Thoracic aorta (tissue), 2 donors: ENCODE measurements at regions not wholly inside any gene's neighbourhood (a gene's known extent, or its start where the extent isn't known, plus 50 kb on each side); places are given as distances from the start of the nearest gene placed in this dataset.

Source experiments
- ATAC-seq: fragments of 150-250 bp; one replicate; pipeline ENCODE4 v1.8.0; 2017; ENCODE audit warnings: low read depth; ENCODE audit not compliant: insufficient number of reproducible peaks, low FRiP score
- DNase-seq: peaks from one replicate; pipeline ENCODE4 v3.0.0-alpha.2; 2020; ENCODE audit warnings: low spot score
- H3K27ac ChIP-seq, 2 donors: fragments of 200-600 bp; sonication (generic); 1 replicate in 1 of 2; 2 replicates in 1 of 2; pipeline ENCODE4 v1.5.1; 2016; ENCODE audit warnings: mild to moderate bottlenecking in 2 of 2, moderate library complexity in 2 of 2
- H3K27me3 ChIP-seq: fragments of 200-600 bp; sonication (generic); replicated peaks from 2 replicates; pipeline ENCODE4 v1.6.0; 2016; ENCODE audit warnings: mild to moderate bottlenecking; ENCODE audit not compliant: insufficient read depth
- H3K36me3 ChIP-seq: fragments of 200-600 bp; sonication (generic); one replicate; pipeline ENCODE4 v1.5.1; 2016
- H3K4me1 ChIP-seq, 2 donors: fragments of 200-600 bp; sonication (generic); 1 replicate in 1 of 2; 2 replicates in 1 of 2; pipeline versions ENCODE4 v1.5.1 to v1.6.0; 2016; ENCODE audit warnings: low read depth in 2 of 2, mild to moderate bottlenecking in 1 of 2; ENCODE audit not compliant: control insufficient read depth in 1 of 2
- H3K4me3 ChIP-seq: fragments of 200-600 bp; sonication (generic); 2 replicates; pipeline ENCODE4 v1.5.1; 2016; ENCODE audit warnings: mild to moderate bottlenecking
- H3K9me3 ChIP-seq: fragments of 200-600 bp; sonication (generic); 2 replicates; pipeline ENCODE4 v1.5.1; 2016
- TF ChIP-seq, protein P1 (sequence below): fragments of 200-600 bp; sonication (generic); IDR thresholded peaks from one replicate; pipeline ENCODE4 v1.5.1; 2019; ENCODE audit warnings: antibody characterized with exemption

GRCh38 chr13:38213314-38213713 is 136.3 kb upstream of the UFM1 start:
- Histone ChIP-seq H3K4me3 (no peak overlapping the region), H3K27me3 (no peaks in the 10 kb centered on the region), H3K9me3 (no peaks in the 10 kb centered on the region), H3K36me3 (no peaks in the 10 kb centered on the region), H3K4me1 (no peaks in the 10 kb centered on the region), H3K27ac (no peak overlapping the region)
- no peak for DNase-seq
- TF ChIP-seq, protein P1, sequence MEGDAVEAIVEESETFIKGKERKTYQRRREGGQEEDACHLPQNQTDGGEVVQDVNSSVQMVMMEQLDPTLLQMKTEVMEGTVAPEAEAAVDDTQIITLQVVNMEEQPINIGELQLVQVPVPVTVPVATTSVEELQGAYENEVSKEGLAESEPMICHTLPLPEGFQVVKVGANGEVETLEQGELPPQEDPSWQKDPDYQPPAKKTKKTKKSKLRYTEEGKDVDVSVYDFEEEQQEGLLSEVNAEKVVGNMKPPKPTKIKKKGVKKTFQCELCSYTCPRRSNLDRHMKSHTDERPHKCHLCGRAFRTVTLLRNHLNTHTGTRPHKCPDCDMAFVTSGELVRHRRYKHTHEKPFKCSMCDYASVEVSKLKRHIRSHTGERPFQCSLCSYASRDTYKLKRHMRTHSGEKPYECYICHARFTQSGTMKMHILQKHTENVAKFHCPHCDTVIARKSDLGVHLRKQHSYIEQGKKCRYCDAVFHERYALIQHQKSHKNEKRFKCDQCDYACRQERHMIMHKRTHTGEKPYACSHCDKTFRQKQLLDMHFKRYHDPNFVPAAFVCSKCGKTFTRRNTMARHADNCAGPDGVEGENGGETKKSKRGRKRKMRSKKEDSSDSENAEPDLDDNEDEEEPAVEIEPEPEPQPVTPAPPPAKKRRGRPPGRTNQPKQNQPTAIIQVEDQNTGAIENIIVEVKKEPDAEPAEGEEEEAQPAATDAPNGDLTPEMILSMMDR = no peak
- ATAC-seq = no peak

DNA sequence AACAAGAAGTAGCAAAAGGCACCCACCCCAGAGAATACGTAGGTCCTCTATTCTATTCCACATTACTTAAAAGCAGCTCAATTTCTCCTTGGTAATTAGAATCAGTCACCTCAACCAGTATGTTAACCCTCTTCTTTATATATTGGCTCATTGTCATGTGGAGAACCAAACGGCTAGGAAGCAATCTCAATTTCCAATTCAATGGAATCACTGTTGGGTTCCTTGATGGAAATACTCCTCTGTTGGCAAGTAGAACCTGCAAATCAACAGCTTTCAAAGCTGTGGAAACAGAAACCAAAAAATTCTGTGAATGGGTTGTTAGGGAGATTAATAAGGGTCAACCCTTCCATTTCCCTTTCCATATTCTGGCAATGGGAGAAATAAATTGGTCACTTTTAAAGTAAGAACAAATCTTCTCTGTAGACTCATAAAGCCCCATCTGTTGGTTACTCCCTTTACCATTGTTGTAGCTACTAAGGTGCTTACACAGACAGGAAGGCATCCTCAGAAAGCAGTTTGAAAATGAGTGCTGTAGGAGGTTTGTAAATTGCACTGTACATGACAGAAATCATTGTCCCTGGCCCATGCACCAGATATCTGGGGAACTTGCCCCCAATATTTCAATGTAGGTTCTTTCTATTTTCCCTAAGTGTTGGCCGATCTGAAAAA is 138.6 kb upstream of the UFM1 start:
- H3K4me3 ChIP-seq = no peak overlapping the region
- no peaks in the 10 kb centered on the region for H3K36me3 ChIP-seq
- DNase-seq = no peak
- no peak for ATAC-seq
- no peak overlapping the region for H3K27ac ChIP-seq
- no peaks in the 10 kb centered on the region for H3K27me3 ChIP-seq
- no peaks in the 10 kb centered on the region for H3K9me3 ChIP-seq
- TF ChIP-seq, protein P1 = no peak
- H3K4me1 ChIP-seq = no peaks in the 10 kb centered on the region

DNA sequence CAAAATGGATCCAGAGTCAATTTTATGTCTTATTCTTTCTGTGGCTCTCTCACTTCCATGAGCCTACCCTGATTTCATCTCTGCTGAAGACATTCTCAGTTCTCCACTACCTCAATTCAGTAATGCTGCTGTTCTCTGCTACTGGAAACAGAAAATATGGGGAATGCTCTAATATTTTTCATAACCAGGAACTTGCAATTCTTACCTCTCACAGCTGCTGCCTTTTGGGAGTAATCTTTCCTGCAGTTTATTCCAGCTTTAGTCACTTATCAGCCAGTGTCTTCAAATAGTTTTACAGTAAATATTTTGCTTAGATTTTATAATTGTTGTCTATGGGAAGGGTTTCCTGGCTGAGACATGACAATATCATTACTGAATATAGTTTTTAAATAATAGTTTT is 145.1 kb upstream of the UFM1 start:
- Histone ChIP-seq H3K9me3 (no peaks in the 10 kb centered on the region), H3K36me3 (no peaks in the 10 kb centered on the region), H3K4me1 (no peaks in the 10 kb centered on the region), H3K27ac (no peak overlapping the region), H3K4me3 (no peak overlapping the region), H3K27me3 (no peaks in the 10 kb centered on the region)
- no peak for ATAC-seq
- DNase-seq = no peak
- TF ChIP-seq, protein P1 = no peak

GRCh38 chr13:38202740-38203139 is 146.9 kb upstream of the UFM1 start:
- H3K27ac ChIP-seq = no peak overlapping the region
- H3K36me3 ChIP-seq = no peaks in the 10 kb centered on the region
- no peaks in the 10 kb centered on the region for H3K4me1 ChIP-seq
- no peaks in the 10 kb centered on the region for H3K9me3 ChIP-seq
- DNase-seq = no peak
- H3K27me3 ChIP-seq = no peaks in the 10 kb centered on the region
- TF ChIP-seq, protein P1 = no peak
- no peak for ATAC-seq
- no peak overlapping the region for H3K4me3 ChIP-seq

GRCh38 chr13:38191016-38191415 is 158.6 kb upstream of the UFM1 start:
- Histone ChIP-seq H3K4me3 (no peak overlapping the region), H3K27me3 (no peaks in the 10 kb centered on the region), H3K27ac (no peak overlapping the region), H3K4me1 (no peaks in the 10 kb centered on the region), H3K36me3 (no peaks in the 10 kb centered on the region), H3K9me3 (no peaks in the 10 kb centered on the region)
- TF ChIP-seq, protein P1 = no peak
- DNase-seq = no peak
- no peak for ATAC-seq
